ENCODE measurements at regions not wholly inside any gene's neighbourhood (a gene's known extent, or its start where the extent isn't known, plus 50 kb on each side); places are given as distances from the start of the nearest gene placed in this dataset.

GRCh38 chr2:219692521-219692920, 65.1 kb downstream of the SLC4A3 start:
- no peak for DNase-seq

DNA sequence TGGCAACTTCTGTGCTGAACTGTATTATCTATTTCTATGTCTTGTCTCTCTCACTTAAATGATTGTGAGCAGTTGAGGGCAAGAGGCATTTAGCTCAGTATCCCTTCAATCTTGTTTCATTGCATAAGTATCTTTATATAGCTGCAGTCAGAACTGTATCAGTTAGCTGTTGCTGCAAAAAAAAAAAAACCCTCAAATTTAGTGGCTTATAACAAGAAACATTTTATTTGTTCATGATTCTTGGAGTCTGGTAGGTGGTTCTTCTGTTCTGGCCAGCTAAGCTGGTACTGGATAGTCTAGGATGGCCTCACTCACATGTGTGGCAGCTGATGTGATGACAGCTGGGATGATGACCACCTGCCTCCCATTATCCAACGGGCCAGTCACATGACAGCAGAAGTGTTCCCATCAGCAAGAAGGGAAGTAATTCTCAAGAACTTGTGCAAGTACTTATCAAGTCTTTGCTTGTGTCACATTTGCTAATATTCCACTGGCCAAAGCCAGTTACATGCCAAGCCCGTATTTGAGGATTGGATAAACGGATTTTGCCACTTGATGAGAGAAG, 67.8 kb downstream of the SLC4A3 start:
- DNase-seq: no peak

GRCh38 chr2:219697811-219698747, 70.6 kb downstream of the SLC4A3 start:
- DNase-seq: no peak

GRCh38 chr2:219698748-219699439, 71.5 kb downstream of the SLC4A3 start:
- DNase-seq: no peak

DNA sequence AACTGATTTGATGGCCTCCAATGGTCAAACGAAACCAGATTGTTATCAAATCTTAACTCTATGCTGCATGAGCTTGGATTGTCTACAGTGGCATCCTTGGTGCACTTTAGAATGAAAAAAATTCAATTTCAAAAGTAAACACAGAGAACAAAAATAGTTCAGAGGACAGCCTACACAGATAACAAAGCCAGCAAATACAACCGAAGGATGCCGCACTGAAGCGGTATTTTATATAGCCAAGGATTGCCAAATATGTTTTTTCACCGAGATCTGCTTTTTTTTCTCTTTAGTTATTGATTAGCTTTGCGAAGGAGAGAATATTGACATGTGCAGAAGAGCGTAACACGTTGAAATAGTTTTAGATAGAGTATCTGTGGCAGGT, 72.0 kb downstream of the SLC4A3 start:
- DNase-seq: no peak

- DNase-seq: no peak
Observed at GRCh38 chr2:219701847-219702634, 74.6 kb downstream of the SLC4A3 start.

DNA sequence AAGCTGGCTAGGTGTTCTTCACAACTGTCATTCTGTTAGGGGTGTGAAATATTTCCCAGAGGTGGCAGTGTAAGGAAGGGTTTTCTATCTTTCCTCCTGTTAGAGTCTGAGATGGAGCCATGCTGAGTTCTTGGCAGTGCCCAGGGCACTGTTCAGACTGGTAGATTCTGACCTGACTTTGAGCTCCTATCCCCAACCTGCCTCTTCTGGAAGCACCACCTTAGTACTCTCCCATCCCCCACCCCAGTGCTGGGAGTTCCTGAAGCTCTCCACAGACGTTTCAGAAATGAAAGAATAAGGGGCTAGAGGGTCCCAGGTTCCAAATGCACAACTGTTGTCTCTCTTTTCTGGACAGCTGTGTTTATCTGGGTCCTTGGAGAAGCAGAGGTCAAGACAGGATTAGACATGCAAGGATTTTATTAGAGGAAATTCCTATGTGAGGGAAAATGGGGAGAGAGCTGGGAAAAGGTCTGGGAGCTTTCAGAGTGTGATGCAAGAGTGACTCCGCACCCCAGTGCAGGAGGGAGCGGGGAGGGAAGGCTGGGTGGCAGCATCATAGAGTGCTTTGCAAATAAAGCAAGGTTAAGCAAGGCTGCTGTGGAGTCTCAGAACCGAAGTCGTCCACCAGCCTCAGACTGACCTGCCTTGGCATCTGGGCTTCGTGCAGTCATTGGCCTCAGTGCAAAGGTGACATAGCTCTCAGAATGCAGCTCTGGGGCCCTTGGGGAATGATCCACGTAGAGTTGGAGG, 75.5 kb downstream of the SLC4A3 start:
- DNase-seq: no peak

- DNase-seq: no peak
Observed at GRCh38 chr2:219704878-219705277, 77.4 kb downstream of the SLC4A3 start.

- DNase-seq: no peak
Observed at GRCh38 chr2:219706823-219707281, 79.4 kb downstream of the SLC4A3 start.

- DNase-seq: no peak
Observed at GRCh38 chr2:219707496-219708285, 80.3 kb downstream of the SLC4A3 start.

GRCh38 chr2:219709331-219709761, 81.9 kb downstream of the SLC4A3 start:
- DNase-seq: no peak

DNA sequence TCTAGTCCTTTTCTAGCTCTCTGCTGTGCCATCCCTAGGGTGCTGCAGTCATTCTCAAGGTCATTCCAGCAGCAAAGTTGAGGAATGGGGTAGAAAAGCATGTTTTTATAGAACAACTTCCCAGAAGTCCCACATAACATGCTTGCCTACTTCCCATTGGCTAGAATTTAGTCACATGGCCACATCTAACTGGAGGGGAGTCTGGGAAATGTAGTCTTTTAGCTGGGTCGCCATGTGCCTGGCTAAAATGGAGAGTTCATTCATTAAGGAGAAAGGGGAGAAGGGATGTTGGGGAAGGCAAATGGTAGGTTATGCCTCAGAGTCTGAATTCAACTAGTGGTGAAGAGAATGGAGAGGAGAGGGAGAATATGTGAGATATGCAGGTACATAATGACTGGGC, 85.7 kb downstream of the SLC4A3 start:
- DNase-seq: no peak

GRCh38 chr2:219714681-219715400, 87.4 kb downstream of the SLC4A3 start:
- DNase-seq: no peak

DNA sequence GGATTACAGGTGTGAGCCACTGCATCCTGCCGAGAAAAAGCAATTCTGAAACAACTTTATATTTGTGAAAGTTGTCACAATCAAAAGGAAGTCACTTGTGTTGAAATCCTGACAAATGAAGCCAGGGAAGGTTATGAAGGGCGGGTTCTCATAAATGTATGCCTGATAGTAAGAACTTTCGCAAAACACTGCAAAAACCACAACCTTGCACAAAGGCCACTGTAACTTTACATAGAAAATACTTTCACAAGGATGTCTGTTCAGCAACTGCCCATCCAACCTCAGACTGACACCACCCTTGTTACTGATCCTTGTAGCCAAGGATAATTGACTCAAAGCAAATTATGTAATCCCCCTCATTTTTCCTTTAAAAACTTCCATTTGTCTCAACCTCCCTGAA, 90.6 kb downstream of the SLC4A3 start:
- DNase-seq: no peak

DNA sequence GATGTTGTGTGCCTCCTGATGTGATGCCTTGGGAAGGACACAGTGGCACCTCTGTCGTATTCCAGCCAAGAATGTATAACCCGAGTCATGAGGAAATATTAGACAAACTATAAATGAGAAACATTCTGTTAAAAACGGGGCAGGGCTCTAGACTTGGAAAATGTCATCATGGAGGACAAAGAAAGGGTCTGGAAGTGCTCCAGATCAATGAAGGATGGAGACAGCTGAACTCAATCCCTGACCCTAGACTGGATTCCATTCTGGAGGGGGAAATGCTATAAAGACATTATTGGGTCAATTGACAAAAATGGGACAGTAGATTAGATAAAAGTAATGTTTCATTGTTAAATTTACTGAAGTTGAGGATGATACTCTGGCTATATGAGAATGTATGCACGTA, 92.1 kb downstream of the SLC4A3 start:
- no peak for DNase-seq

DNA sequence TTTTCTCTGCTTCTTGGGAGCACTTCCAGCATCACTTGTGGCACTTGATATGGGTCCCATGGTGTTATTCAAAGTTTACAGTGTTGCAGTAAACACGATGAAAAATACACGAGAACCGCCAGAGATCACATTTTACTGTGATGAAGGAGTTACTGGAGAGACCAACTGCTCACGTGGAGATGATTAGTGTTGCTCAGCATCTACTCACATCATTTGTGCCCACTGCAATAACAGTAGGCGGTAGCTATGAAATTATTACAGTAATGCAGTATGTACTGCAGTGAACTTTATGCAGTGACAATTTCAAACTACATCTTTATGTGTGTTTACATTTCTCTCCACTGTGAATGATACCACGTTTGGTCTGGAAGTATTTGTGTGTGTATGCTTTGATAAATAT, 93.5 kb downstream of the SLC4A3 start:
- DNase-seq: no peak

DNA sequence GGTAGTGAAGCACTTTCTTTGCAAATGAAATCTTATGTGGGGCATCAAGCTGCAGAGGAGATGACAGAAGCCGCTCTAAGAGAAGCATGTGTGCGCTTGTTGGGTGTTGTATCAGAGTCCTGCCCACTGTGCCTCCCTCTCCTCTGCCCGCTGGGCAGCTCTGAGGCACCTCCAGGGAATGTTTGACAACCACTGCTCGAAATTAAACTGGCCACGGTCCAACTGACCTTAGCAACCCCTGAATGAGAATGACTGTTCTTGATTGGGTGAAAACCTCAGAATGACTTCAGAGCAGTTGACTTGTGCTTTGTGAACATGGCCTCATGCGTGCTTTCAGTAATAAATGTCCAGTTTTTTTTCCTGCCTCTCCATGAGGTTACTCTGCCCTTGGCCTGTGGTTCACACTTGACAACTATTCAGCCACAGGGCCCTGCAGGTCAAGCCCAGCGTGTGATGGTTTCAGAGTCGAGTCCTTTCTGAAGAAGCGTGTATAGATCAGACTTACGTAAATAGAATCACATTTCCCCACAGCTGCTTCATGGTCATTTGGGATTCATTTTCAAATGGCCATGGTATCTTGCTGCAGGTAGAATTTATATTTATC, 94.9 kb downstream of the SLC4A3 start:
- DNase-seq: no peak

DNA sequence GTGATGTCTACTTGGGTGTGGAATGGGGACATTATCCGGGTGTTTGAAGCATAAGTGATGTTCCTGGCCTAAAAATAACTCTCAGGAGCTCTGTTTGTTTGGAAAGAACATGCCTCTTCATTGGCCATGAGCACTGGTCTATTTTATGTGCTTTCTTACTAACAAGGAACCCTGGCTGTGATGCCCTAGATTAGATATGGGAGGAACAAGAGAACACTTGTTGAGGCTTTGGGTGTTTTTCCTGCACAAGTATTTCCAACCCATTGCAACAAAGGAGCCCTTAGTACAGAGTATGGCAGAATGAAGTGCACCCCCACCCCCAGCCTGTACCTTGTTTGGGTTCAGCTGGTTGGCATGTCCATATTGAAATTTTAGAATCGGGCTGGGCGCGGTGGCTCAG, 95.9 kb downstream of the SLC4A3 start:
- no peak for DNase-seq

DNA sequence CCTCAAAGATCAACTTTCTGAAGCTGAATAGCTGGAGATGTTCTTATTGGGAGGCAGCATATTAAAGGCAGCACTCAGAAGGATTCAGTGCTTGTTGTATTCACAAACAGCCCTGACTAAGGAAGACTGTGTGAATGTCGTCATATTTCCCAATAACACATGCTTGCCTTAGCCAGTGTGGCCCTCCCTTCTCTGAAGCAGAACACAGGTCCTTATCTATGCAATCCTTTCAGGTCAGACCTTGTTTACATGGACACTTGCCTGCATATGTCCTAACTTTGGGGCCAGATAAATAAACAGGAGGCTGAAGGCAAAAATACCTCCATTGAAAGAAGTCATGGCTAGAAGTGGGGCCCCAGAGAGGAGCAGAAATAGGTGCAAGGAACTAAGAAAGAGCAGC, 97.2 kb downstream of the SLC4A3 start:
- no peak for DNase-seq

GRCh38 chr2:219726916-219727315, 99.5 kb downstream of the SLC4A3 start:
- DNase-seq: no peak

All from NCI-H510A (cell line).